Suprapubic skin (tissue), 4 donors: ENCODE measurements at regions not wholly inside any gene's neighbourhood (a gene's known extent, or its start where the extent isn't known, plus 50 kb on each side); places are given as distances from the start of the nearest gene placed in this dataset.
"Not testable (repeated sequence)": the region's sequence is repeated elsewhere in the genome, so short reads cannot be mapped to it uniquely, and the experiment has no call there.

ENCODE experiments used
- DNase-seq, 2 donors: peaks; one replicate each; pipeline ENCODE4 v3.0.0-alpha.2; 2019; ENCODE audit warnings: low spot score in 2 of 2
- H3K27ac ChIP-seq: fragments of 200-600 bp; sonication (generic); one replicate; pipeline ENCODE4 v1.5.1; 2019
- H3K27me3 ChIP-seq: fragments of 200-600 bp; sonication (generic); one replicate; pipeline ENCODE4 v1.5.1; 2019
- H3K36me3 ChIP-seq: fragments of 200-600 bp; sonication (generic); one replicate; pipeline ENCODE4 v1.5.1; 2019
- H3K4me1 ChIP-seq: fragments of 200-600 bp; sonication (generic); one replicate; pipeline ENCODE4 v1.5.1; 2019
- H3K4me3 ChIP-seq: fragments of 200-600 bp; sonication (generic); one replicate; pipeline ENCODE4 v1.5.1; 2019; ENCODE audit warnings: mild to moderate bottlenecking
- H3K9me3 ChIP-seq: fragments of 200-600 bp; sonication (generic); one replicate; pipeline ENCODE4 v1.5.1; 2019
- EP300 ChIP-seq: sonication (generic); formaldehyde crosslinking; IDR thresholded peaks from one replicate; pipeline ENCODE4 v1.6.1; 2017; ENCODE audit warnings: antibody characterized with exemption
- POLR2A ChIP-seq, 2 donors: fragments of 450-650 bp; IDR thresholded peaks; one replicate each; pipeline ENCODE4 v1.6.1; 2017; ENCODE audit warnings: antibody characterized with exemption in 2 of 2, mild to moderate bottlenecking in 2 of 2, moderate library complexity in 2 of 2
- POLR2AphosphoS5 ChIP-seq, 3 donors: sonication (generic); formaldehyde crosslinking; IDR thresholded peaks; one replicate each; pipeline ENCODE4 v1.6.1; 2017; ENCODE audit warnings: antibody characterized with exemption in 3 of 3
- WGBS: methylation state at CpG from one replicate; pipeline ENCODE4 v1.1.5; 2018; 5-methylcytosine and 5-hydroxymethylcytosine counted together
- TF ChIP-seq, protein P1 (sequence below), 2 donors: fragments of 200-600 bp in 1 of 2; fragments of 450-650 bp in 1 of 2; sonication (generic) in 1 of 2; IDR thresholded peaks; one replicate each; pipeline ENCODE4 v1.5.1; 2016 to 2019; ENCODE audit warnings: antibody characterized with exemption in 2 of 2, mild to moderate bottlenecking in 1 of 2, moderate library complexity in 1 of 2

DNA sequence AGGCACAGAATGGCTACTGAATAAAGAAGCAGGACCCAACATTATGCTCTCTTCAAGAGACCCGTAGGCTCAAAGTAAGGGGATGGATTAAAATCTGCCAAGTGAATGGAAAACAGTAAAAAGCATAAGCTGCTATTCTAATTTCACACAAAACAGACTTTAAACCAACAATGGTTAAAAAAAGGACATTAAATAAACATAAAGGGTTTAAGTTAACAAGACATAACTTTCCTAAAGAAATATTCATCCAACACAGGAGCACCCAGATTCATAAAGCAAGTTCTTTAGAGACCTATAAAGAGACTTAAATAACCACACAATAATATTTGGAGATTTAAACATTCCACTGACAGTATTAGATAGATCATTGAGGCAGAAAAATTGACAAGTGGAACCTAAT is 624.5 kb downstream of the RFPL4B start:
- H3K9me3 ChIP-seq = no peaks in the 10 kb centered on the region
- TF ChIP-seq EP300 (no peak), POLR2A (IDR thresholded peaks at IDR 0.05) (no peak), POLR2AphosphoS5 (IDR thresholded peaks at IDR 0.05) (no peak)
- TF ChIP-seq, protein P1, sequence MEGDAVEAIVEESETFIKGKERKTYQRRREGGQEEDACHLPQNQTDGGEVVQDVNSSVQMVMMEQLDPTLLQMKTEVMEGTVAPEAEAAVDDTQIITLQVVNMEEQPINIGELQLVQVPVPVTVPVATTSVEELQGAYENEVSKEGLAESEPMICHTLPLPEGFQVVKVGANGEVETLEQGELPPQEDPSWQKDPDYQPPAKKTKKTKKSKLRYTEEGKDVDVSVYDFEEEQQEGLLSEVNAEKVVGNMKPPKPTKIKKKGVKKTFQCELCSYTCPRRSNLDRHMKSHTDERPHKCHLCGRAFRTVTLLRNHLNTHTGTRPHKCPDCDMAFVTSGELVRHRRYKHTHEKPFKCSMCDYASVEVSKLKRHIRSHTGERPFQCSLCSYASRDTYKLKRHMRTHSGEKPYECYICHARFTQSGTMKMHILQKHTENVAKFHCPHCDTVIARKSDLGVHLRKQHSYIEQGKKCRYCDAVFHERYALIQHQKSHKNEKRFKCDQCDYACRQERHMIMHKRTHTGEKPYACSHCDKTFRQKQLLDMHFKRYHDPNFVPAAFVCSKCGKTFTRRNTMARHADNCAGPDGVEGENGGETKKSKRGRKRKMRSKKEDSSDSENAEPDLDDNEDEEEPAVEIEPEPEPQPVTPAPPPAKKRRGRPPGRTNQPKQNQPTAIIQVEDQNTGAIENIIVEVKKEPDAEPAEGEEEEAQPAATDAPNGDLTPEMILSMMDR (IDR thresholded peaks at IDR 0.05) = no peak
- 81% methylated on average over 1 of the region's 1 CpG for WGBS
- no peak for DNase-seq
- no peaks in the 10 kb centered on the region for H3K4me1 ChIP-seq
- no peak overlapping the region for H3K27ac ChIP-seq
- no peak overlapping the region for H3K4me3 ChIP-seq
- H3K36me3 ChIP-seq = no peaks in the 10 kb centered on the region
- no peaks in the 10 kb centered on the region for H3K27me3 ChIP-seq

DNA sequence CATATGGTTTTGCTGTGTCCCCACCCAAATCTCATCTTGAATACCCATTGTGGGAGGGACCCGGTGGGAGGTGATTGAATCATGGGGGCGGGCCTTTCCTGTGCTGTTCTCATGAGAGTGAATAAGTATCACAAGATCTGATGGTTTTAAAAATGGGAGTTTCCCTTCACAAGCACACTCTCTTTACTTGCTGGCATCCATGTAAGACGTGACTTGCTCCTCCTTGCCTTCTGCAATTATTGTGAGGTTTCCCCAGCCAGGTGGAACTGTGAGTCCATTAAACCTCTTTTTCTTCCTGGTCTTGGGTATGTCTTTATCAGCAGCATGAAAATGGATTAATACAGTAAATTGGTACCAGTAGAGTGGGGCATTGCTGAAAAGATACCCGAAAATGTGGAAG is 627.8 kb downstream of the RFPL4B start:
- 93% methylated on average over 4 of the region's 4 CpGs for WGBS
- not testable (repeated sequence) for H3K36me3 ChIP-seq, H3K27me3 ChIP-seq, DNase-seq, H3K9me3 ChIP-seq, H3K4me1 ChIP-seq, H3K27ac ChIP-seq, H3K4me3 ChIP-seq

DNA sequence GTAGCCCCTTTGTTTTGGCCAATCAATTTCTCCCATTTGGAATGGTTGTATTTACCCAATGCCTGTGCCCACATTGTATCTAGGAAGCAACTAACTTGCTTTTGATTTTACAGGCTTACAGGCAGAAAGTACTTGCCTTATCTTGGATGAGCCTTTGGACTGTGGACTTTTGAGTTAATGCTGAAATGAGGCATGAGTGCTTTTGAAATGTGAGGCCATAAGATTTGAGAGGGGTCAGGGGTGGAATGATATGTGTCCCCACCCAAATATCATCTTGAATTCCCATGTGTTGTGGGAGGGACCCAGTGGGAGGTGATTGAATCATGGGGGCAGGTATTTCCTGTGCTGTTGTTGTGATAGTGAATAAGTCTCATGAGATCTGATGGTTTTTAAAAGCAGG is 629.4 kb downstream of the RFPL4B start:
- H3K4me3 ChIP-seq, H3K27me3 ChIP-seq, DNase-seq: not testable (repeated sequence)

DNA sequence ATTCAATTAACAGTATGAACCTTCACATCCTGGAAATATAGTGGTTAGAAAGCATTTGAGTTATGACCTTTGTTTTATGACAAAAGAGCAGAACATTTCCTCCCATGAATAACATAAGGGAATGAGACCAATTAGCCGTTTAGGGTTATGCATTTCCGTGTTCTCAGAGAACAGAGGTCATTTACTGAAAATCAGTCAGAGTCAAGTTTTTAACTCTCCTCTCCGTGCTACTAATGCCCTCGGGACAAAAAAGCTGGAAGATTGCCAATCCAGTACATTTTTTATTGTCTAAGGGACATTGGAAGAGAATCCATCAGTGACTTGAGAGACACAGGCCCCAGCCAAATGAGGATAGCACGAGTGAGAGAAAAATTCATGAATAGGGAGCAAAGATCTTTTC is 632.7 kb downstream of the RFPL4B start:
- no peaks in the 10 kb centered on the region for H3K27me3 ChIP-seq
- H3K27ac ChIP-seq = no peak overlapping the region
- H3K36me3 ChIP-seq = no peaks in the 10 kb centered on the region
- H3K4me1 ChIP-seq = no peaks in the 10 kb centered on the region
- WGBS = 38% methylated on average over 5 of the region's 5 CpGs
- no peak for DNase-seq
- H3K4me3 ChIP-seq = no peak overlapping the region
- no peaks in the 10 kb centered on the region for H3K9me3 ChIP-seq
- TF ChIP-seq EP300 = no peak
- no peak for TF ChIP-seq POLR2AphosphoS5 (IDR thresholded peaks at IDR 0.05)

More for the DNA sequence above, 629.4 kb downstream of the RFPL4B start:
- not testable (repeated sequence) for H3K4me1 ChIP-seq, H3K27ac ChIP-seq, H3K36me3 ChIP-seq, H3K9me3 ChIP-seq

DNA sequence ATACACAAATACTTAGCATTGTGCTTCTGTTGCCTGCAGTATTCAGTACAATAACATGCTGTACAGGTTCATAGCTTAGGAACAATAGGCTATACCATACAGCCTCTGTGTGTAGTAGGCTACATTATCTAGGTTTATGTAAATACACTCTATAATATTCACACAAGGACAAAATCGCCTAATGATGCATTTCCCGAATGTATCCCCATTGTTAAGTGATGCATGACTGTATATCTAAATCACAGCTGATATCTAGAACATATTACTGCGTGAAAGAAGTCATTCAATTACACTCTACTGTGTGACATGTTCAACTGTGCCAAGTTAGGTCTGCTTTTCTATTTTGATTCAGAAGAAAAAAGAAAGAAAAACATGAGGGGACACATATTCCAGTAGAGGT is 633.5 kb downstream of the RFPL4B start:
- H3K27ac ChIP-seq = no peak overlapping the region
- no peaks in the 10 kb centered on the region for H3K27me3 ChIP-seq
- H3K4me1 ChIP-seq = no peaks in the 10 kb centered on the region
- TF ChIP-seq POLR2AphosphoS5 (IDR thresholded peaks at IDR 0.05) = no peak
- TF ChIP-seq, protein P1 (IDR thresholded peaks at IDR 0.05) = no peak
- no peak for TF ChIP-seq POLR2A (IDR thresholded peaks at IDR 0.05)
- TF ChIP-seq EP300 = no peak
- no peak for DNase-seq
- 95% methylated on average over 3 of the region's 3 CpGs for WGBS
- H3K4me3 ChIP-seq = no peak overlapping the region
- no peaks in the 10 kb centered on the region for H3K9me3 ChIP-seq
- H3K36me3 ChIP-seq = no peaks in the 10 kb centered on the region

DNA sequence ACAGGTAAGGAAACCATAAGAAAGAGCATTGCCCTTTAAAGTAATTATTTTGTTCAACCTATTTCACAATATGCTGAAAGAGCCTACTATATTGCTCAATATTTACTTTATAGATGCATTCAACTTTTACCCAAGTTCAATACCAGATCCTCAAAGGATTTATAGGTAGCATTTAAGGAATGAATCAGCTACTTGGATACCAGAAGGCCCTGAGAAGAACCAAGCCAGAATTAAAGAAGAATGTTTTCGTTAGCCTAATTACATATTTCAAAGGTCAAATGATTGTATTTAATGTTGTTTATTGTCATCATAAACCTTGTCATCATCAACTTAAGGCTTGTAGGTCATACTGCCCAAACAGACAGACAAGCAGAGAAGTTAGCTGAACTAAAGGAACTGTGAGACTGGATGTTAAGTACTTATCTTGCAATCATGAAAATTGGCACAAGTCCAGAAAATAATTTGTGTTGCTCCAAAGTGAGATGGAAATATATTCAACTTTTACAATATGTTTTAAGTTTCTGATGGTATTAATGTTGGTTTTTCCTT is 636.7 kb downstream of the RFPL4B start:
- TF ChIP-seq POLR2AphosphoS5 (IDR thresholded peaks at IDR 0.05) (no peak), POLR2A (IDR thresholded peaks at IDR 0.05) (no peak), EP300 (no peak)
- TF ChIP-seq, protein P1 (IDR thresholded peaks at IDR 0.05) = no peak
- Histone ChIP-seq H3K9me3 (no peaks in the 10 kb centered on the region), H3K27ac (no peak overlapping the region), H3K4me1 (no peaks in the 10 kb centered on the region), H3K4me3 (no peak overlapping the region), H3K36me3 (no peaks in the 10 kb centered on the region), H3K27me3 (no peaks in the 10 kb centered on the region)
- WGBS = 79% methylated on average over 1 of the region's 1 CpG
- DNase-seq = no peak

DNA sequence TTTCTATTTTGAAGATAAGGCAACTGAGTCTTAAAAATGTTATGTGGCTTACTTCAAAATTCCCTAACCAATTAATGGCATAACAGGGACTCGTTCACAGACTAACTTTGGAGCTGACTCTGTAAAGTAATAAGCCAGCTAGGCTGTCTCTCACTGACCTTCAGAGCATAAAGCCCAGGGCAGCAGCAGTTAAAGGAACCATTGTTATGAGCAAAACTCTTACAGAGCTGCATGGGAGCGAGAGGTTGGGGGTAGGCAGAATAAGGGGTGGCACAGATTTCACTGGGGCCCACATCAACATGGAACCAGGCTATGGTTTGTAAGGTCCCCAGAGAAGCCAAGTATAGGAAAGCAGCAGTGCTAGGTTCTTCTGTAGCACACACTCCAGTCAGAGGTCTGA is 637.8 kb downstream of the RFPL4B start:
- WGBS = 92% methylated on average over 2 of the region's 2 CpGs
- H3K27me3 ChIP-seq = no peaks in the 10 kb centered on the region
- H3K36me3 ChIP-seq = no peaks in the 10 kb centered on the region
- DNase-seq = no peak
- no peaks in the 10 kb centered on the region for H3K9me3 ChIP-seq
- H3K27ac ChIP-seq = no peak overlapping the region
- H3K4me3 ChIP-seq = no peak overlapping the region
- H3K4me1 ChIP-seq = no peaks in the 10 kb centered on the region
- TF ChIP-seq EP300 (no peak), POLR2A (IDR thresholded peaks at IDR 0.05) (no peak), POLR2AphosphoS5 (IDR thresholded peaks at IDR 0.05) (no peak)
- TF ChIP-seq, protein P1 (IDR thresholded peaks at IDR 0.05) = no peak
